ENCODE measurements at regions not wholly inside any gene's neighbourhood (a gene's known extent, or its start where the extent isn't known, plus 50 kb on each side); places are given as distances from the start of the nearest gene placed in this dataset.
A peak's percentile ranks its signal among the peaks of the same experiment; 100 is the strongest.

DNA sequence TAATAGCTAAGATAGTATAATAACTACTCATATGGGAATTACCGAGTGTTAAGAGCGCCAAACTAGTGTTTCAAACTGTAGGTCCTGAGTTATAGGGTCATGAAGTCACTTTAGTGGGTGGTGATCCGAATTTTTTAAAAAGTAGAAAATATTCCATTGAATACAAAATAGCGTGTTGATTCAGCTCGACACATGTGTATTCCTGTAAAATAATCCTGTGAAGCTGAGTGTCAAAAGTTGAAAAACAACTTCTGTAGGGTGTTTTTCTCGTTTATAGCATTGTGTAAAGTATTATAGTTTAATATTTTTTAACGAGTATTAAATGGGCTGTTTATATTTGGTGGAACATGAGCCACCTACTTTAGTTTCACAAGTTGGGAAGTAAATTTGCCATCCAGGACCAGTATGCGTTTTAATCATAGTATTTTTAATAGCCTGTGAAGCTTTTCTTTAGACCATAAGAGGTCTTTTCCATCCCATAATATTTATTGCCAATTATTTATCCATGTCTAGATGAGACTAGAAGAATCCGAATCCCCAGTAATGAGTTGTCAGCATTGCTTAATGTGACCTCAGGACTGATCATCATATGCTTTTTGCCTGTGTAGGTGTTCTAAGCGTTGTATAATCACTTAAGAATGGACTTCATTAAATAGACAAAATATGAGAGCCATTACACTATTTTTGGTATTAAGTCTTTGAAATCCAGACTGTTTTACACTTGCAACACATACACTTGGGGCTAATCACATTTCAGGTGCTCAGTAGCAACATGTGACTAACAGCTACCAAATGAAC, 84.1 kb downstream of the PTPDC1 start:
- H3K9me3 ChIP-seq (ENCODE audit: control insufficient read depth, insufficient read depth, low read length): no peaks in the 10 kb centered on the region
- H3K4me3 ChIP-seq (ENCODE audit: low read depth, low read length): peak overlapping the region; percentile 82
- H3K27ac ChIP-seq (ENCODE audit: low read depth, low read length): no peak overlapping the region
- peaks cover 11% of the 10 kb centered on the region for H3K4me1 ChIP-seq (ENCODE audit: control insufficient read depth, insufficient read depth, low read length)
- no peaks in the 10 kb centered on the region for H3K36me3 ChIP-seq (ENCODE audit: control insufficient read depth, insufficient read depth, low read length)
- no CpG with 5 or more reads among the region's 10 CpGs for WGBS (ENCODE audit: insufficient coverage)
- H3K27me3 ChIP-seq (ENCODE audit: control insufficient read depth, insufficient read depth, low read length): no peaks in the 10 kb centered on the region
- DNase-seq (ENCODE audit: low read depth in 4 of 6, low spot score in 6 of 6): no peak

DNA sequence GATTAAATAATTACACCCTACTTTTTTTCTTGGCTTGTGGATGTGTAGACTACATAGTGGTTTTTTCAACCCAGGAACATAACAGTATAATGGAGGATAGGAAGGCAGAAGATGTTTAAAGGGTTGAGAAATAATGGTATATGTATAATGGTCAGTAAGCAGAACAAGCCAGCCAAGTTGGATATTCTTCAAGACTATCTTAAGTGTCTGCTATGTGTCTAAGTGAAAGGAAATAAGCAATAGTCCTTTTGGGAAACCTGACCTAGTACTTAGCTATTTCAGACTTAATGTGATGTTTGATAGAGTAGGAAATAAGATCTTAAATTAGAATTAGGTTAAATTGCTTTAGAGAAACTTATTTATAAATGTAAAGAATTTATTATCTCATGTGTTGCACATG, 85.7 kb downstream of the PTPDC1 start:
- H3K4me1 ChIP-seq (ENCODE audit: control insufficient read depth, insufficient read depth, low read length): peaks cover 11% of the 10 kb centered on the region
- no peaks in the 10 kb centered on the region for H3K9me3 ChIP-seq (ENCODE audit: control insufficient read depth, insufficient read depth, low read length)
- H3K4me3 ChIP-seq (ENCODE audit: low read depth, low read length): no peak overlapping the region
- H3K36me3 ChIP-seq (ENCODE audit: control insufficient read depth, insufficient read depth, low read length): no peaks in the 10 kb centered on the region
- no peak overlapping the region for H3K27ac ChIP-seq (ENCODE audit: low read depth, low read length)
- H3K27me3 ChIP-seq (ENCODE audit: control insufficient read depth, insufficient read depth, low read length): no peaks in the 10 kb centered on the region
- DNase-seq (ENCODE audit: low read depth in 4 of 6, low spot score in 6 of 6): no peak

DNA sequence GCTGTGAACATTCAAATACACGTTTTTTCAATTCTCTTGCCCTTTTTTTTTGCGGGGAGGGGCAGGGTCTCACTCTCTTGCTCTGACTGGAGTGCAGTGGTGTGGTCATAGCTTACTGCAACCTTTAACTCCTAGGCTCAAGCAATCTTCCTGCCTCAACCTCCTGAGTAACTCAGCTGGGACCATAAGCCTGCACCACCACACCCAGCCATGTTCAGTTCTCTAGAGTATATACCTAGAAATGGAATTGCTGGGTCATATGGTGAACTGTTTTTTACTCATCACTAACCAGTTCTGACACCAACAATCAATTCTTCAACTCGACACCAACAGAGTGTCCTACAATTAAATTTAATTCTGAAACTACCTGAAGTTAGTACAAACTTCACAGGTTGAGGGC, 85.5 kb upstream of the ZNF169 start:
- H3K4me3 ChIP-seq (ENCODE audit: low read depth, low read length): no peak overlapping the region
- H3K9me3 ChIP-seq (ENCODE audit: control insufficient read depth, insufficient read depth, low read length): no peaks in the 10 kb centered on the region
- no peaks in the 10 kb centered on the region for H3K27me3 ChIP-seq (ENCODE audit: control insufficient read depth, insufficient read depth, low read length)
- H3K36me3 ChIP-seq (ENCODE audit: control insufficient read depth, insufficient read depth, low read length): peaks cover 2% of the 10 kb centered on the region
- no peak overlapping the region for H3K27ac ChIP-seq (ENCODE audit: low read depth, low read length)
- 100% methylated on average over 1 of the region's 3 CpGs for WGBS (ENCODE audit: insufficient coverage)
- DNase-seq (ENCODE audit: low read depth in 4 of 6, low spot score in 6 of 6): no peak
- H3K4me1 ChIP-seq (ENCODE audit: control insufficient read depth, insufficient read depth, low read length): peaks cover 6% of the 10 kb centered on the region

DNA sequence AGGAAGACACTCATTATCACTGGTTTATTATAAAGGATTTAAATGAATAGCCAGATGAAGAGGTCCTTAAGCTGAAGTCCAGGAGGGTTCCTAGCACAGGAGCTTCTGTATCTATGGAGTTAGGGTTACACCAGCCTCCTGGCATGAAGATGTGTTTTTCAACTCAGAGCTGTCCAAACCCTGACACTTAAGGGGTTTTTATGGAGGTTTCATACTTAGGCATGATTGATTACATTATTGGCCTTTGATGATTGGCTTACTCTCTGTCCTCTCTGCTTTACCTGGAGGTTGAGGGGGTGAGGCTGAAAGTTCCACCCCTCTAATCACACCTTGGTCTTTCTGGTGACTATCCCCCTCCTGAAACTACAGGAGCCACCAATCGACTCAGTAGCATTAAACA, 84.9 kb upstream of the ZNF169 start:
- H3K27ac ChIP-seq (ENCODE audit: low read depth, low read length): no peak overlapping the region
- peaks cover 2% of the 10 kb centered on the region for H3K36me3 ChIP-seq (ENCODE audit: control insufficient read depth, insufficient read depth, low read length)
- peaks cover 6% of the 10 kb centered on the region for H3K4me1 ChIP-seq (ENCODE audit: control insufficient read depth, insufficient read depth, low read length)
- DNase-seq (ENCODE audit: low read depth in 4 of 6, low spot score in 6 of 6): no peak
- no peaks in the 10 kb centered on the region for H3K9me3 ChIP-seq (ENCODE audit: control insufficient read depth, insufficient read depth, low read length)
- no peaks in the 10 kb centered on the region for H3K27me3 ChIP-seq (ENCODE audit: control insufficient read depth, insufficient read depth, low read length)
- no CpG with 5 or more reads among the region's 1 CpG for WGBS (ENCODE audit: insufficient coverage)
- no peak overlapping the region for H3K4me3 ChIP-seq (ENCODE audit: low read depth, low read length)

DNA sequence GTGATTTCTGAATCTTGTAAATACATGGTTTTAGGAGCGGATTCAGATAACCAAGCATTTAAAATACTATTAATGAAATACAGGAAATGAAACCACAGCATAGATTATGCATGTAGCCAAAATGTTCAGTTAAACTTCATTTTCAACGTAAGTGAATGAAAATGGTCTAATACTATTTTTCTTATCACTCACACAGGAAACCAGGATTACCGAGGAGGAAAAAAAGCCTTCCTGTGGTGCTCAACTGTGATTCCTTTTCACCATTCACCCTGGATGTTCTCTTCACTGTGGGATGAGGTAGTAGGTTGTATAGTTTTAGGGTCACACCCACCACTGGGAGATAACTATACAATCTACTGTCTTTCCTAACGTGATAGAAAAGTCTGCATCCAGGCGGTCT, 83.4 kb upstream of the ZNF169 start:
- Histone ChIP-seq H3K4me3 (ENCODE audit: low read depth, low read length) (no peak overlapping the region), H3K36me3 (ENCODE audit: control insufficient read depth, insufficient read depth, low read length) (peaks cover 2% of the 10 kb centered on the region), H3K27ac (ENCODE audit: low read depth, low read length) (no peak overlapping the region), H3K27me3 (ENCODE audit: control insufficient read depth, insufficient read depth, low read length) (no peaks in the 10 kb centered on the region), H3K4me1 (ENCODE audit: control insufficient read depth, insufficient read depth, low read length) (peaks cover 6% of the 10 kb centered on the region), H3K9me3 (ENCODE audit: control insufficient read depth, insufficient read depth, low read length) (no peaks in the 10 kb centered on the region)
- no CpG with 5 or more reads among the region's 5 CpGs for WGBS (ENCODE audit: insufficient coverage)
- DNase-seq (ENCODE audit: low read depth in 4 of 6, low spot score in 6 of 6): no peak

DNA sequence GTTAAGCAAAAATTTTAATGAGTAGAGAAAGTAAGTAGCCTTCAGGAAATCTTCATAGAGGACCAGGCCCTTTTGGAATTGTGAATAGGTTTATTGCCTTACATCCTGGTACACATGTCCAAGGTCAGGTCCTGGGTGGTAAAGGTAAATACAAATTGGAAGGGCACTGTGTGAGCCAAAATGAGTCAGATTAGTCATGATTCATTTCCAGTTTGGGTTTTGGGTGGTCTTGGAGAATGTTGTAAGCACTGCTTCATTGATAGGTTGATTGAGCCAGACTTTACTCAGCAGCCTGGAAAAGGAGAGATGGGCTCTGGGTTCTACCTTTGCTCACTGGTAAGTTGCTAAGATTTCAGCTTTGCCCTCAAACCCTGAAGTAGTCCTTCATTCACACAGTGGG, 82.5 kb upstream of the ZNF169 start:
- Histone ChIP-seq H3K4me3 (ENCODE audit: low read depth, low read length) (no peak overlapping the region), H3K36me3 (ENCODE audit: control insufficient read depth, insufficient read depth, low read length) (peaks cover 2% of the 10 kb centered on the region), H3K4me1 (ENCODE audit: control insufficient read depth, insufficient read depth, low read length) (peaks cover 3% of the 10 kb centered on the region), H3K9me3 (ENCODE audit: control insufficient read depth, insufficient read depth, low read length) (no peaks in the 10 kb centered on the region), H3K27me3 (ENCODE audit: control insufficient read depth, insufficient read depth, low read length) (no peaks in the 10 kb centered on the region), H3K27ac (ENCODE audit: low read depth, low read length) (no peak overlapping the region)
- DNase-seq (ENCODE audit: low read depth in 4 of 6, low spot score in 6 of 6): no peak

DNA sequence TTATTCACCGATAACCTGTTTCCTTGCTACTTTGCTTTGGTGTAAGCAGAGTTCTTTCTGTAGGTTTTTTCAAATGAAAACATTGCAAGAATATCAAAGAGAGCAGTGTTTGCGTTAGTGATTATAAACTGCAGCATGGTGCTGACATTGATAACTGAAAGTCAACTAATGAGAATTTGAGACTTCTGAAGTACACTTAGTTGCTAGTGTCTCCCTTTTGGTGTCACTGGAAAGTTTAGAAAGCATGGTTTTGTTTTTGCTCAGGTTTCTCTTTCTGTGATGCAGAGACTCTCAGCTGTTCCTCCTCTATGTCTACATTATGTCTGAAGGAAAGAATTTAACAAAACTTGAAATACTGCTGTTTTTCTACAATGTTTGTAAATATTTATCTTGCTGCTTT, 80.2 kb upstream of the ZNF169 start:
- Histone ChIP-seq H3K36me3 (ENCODE audit: control insufficient read depth, insufficient read depth, low read length) (peaks cover 2% of the 10 kb centered on the region), H3K27me3 (ENCODE audit: control insufficient read depth, insufficient read depth, low read length) (no peaks in the 10 kb centered on the region), H3K4me3 (ENCODE audit: low read depth, low read length) (no peak overlapping the region), H3K4me1 (ENCODE audit: control insufficient read depth, insufficient read depth, low read length) (no peaks in the 10 kb centered on the region), H3K27ac (ENCODE audit: low read depth, low read length) (no peak overlapping the region), H3K9me3 (ENCODE audit: control insufficient read depth, insufficient read depth, low read length) (no peaks in the 10 kb centered on the region)
- WGBS (ENCODE audit: insufficient coverage): 71% methylated on average over 1 of the region's 2 CpGs
- DNase-seq (ENCODE audit: low read depth in 4 of 6, low spot score in 6 of 6): no peak

DNA sequence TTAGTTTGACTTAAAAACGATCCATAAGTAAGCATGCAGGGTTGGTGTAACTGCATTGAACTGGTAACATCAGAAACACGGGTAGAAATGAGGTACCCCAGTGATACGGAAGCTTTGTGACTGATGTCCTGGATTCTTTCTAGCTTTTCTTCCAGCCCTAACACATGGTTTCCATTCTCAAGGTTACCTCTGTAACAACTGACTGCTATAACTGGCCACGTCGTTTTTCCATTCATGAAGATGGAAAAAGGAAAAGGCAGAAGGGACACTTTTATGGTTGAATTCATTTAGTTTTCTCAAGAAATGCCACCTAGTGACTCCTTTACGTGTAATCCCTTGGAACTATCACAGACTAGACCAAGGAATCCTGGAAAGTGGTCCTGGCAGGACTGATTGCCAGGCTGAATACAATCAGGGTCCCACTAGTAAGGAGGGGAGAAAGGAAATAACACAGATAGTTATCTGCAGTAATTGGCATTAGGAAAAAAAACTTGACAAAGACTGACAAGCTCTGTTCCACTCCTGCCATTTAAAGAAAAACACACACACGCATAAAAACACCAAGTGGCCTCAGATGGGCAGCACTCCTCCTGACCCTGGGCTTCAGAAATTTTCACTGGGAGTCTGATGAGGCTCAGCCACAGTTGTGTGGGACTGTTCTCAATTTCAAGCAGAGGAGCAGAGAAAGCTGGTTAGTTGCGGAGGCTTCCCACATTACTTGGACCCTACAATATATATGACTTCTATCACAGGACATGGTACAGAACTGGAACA, 77.5 kb upstream of the ZNF169 start:
- 72% methylated on average over 2 of the region's 8 CpGs for WGBS (ENCODE audit: insufficient coverage)
- Histone ChIP-seq H3K27ac (ENCODE audit: low read depth, low read length) (no peak overlapping the region), H3K4me1 (ENCODE audit: control insufficient read depth, insufficient read depth, low read length) (no peaks in the 10 kb centered on the region), H3K4me3 (ENCODE audit: low read depth, low read length) (no peak overlapping the region), H3K9me3 (ENCODE audit: control insufficient read depth, insufficient read depth, low read length) (no peaks in the 10 kb centered on the region), H3K27me3 (ENCODE audit: control insufficient read depth, insufficient read depth, low read length) (no peaks in the 10 kb centered on the region), H3K36me3 (ENCODE audit: control insufficient read depth, insufficient read depth, low read length) (peaks cover 2% of the 10 kb centered on the region)
- DNase-seq (ENCODE audit: low read depth in 4 of 6, low spot score in 6 of 6): no peak

DNA sequence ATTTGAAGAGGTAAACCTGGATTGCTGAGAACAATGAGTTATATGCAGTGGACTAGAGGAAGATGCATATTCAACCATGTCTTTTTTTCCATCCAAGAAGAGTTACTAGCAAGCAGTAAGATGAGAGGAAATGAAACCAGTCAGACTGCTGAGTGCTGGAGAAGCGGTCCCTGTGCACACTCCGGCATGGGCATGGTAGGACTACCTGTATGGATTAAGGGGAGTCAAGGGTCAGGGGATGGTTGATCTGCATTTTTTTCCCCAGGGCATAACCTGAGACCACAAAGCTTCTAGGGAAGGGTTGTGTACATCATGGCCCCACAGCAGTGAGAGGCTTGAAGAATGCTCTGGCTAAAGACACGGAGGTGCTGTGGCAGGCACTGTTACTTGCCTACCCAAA, 76.6 kb upstream of the ZNF169 start:
- WGBS (ENCODE audit: insufficient coverage): 87% methylated on average over 3 of the region's 3 CpGs
- H3K27ac ChIP-seq (ENCODE audit: low read depth, low read length): no peak overlapping the region
- H3K4me1 ChIP-seq (ENCODE audit: control insufficient read depth, insufficient read depth, low read length): no peaks in the 10 kb centered on the region

More for the DNA sequence above, 76.6 kb upstream of the ZNF169 start:
- H3K36me3 ChIP-seq (ENCODE audit: control insufficient read depth, insufficient read depth, low read length): peaks cover 2% of the 10 kb centered on the region
- DNase-seq (ENCODE audit: low read depth in 4 of 6, low spot score in 6 of 6): no peak
- H3K9me3 ChIP-seq (ENCODE audit: control insufficient read depth, insufficient read depth, low read length): no peaks in the 10 kb centered on the region
- no peaks in the 10 kb centered on the region for H3K27me3 ChIP-seq (ENCODE audit: control insufficient read depth, insufficient read depth, low read length)
- no peak overlapping the region for H3K4me3 ChIP-seq (ENCODE audit: low read depth, low read length)
